HCT116 (cell line): ENCODE measurements at regions not wholly inside any gene's neighbourhood (a gene's known extent, or its start where the extent isn't known, plus 50 kb on each side); places are given as distances from the start of the nearest gene placed in this dataset.

Experiments used
- EGR1 ChIP-seq: IDR thresholded peaks from 2 replicates; pipeline ENCODE4 v1.6.1; 2012; ENCODE audit warnings: low read depth
- EZH2 ChIP-seq: fragments of 200-600 bp; sonication (generic); IDR thresholded peaks from 2 replicates; pipeline ENCODE4 v1.6.1; 2017; ENCODE audit warnings: antibody characterized with exemption, mixed run types
- EZH2phosphoT487 ChIP-seq: fragments of 200-600 bp; IDR thresholded peaks from 2 replicates; pipeline ENCODE4 v1.6.1; 2018; ENCODE audit warnings: antibody characterized with exemption, borderline replicate concordance
- JUND ChIP-seq: IDR thresholded peaks from 2 replicates; pipeline ENCODE4 v1.6.1; 2012
- POLR2A ChIP-seq: IDR thresholded peaks from 2 replicates; pipeline ENCODE4 v1.7.0; 2011; ENCODE audit warnings: borderline replicate concordance; ENCODE audit not compliant: insufficient read depth, insufficient read length; ENCODE audit errors: extremely low read depth
- POLR2AphosphoS5 ChIP-seq: IDR thresholded peaks from 2 replicates; pipeline ENCODE4 v1.6.1; 2011; ENCODE audit warnings: mild to moderate bottlenecking, low read depth, low read length, moderate library complexity
- RAD21 ChIP-seq: IDR thresholded peaks from 2 replicates; pipeline ENCODE4 v1.6.1; 2012; ENCODE audit warnings: low read depth, mild to moderate bottlenecking
- ZNF274 ChIP-seq: fragments of 200-500 bp; sonication (Bioruptor generic); IDR thresholded peaks from 2 replicates; pipeline ENCODE4 v1.6.1; 2014; ENCODE audit warnings: mild to moderate bottlenecking, low read depth, low read length, inconsistent platforms
- TF ChIP-seq, protein P1 (sequence below), 3 experiments: fragments of 200-600 bp in 1 of 3; sonication (generic) in 1 of 3; IDR thresholded peaks in 2 of 3; conservative IDR thresholded peaks in 1 of 3; 2 replicates each; pipeline ENCODE4 v1.5.1; 2012 to 2017; ENCODE audit warnings: low read depth in 2 of 3, low read length in 2 of 3, antibody characterized with exemption in 1 of 3, borderline replicate concordance in 1 of 3, control low read depth in 1 of 3, mild to moderate bottlenecking in 1 of 3, mixed read lengths in 1 of 3, mixed run types in 1 of 3, moderate library complexity in 1 of 3; ENCODE audit not compliant: insufficient read depth in 1 of 3
- TF ChIP-seq, protein P2 (sequence below): IDR thresholded peaks from 2 replicates; pipeline ENCODE4 v1.6.1; 2011; ENCODE audit warnings: mild to moderate bottlenecking, low read length, moderate library complexity; ENCODE audit not compliant: insufficient replicate concordance; ENCODE audit errors: extremely low read depth

DNA sequence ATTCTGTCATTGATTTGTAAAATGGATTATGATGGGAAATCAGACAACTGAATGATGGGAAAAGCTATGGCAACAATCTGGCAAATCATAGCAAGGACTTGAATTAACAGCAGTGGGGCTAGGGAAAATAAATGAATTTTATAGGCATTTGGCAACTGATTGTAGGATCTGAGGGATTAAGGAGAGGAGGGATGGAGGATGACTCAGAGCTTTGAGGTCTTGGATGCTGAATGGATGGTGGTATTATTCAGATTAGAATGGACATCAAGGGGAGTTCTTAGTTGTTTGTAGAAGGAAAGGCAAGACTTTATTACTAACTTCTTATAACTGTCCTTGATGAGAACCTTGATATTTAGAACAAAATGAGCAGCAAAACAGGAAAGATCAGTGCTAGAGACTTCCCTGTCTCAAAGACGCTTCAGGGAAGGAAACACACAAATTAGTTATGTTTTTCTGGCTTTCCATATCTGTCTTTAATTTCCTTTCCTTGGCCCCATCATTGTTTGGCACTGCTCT lies 51.4 kb upstream of the HHIP start:
- TF ChIP-seq, protein P1, sequence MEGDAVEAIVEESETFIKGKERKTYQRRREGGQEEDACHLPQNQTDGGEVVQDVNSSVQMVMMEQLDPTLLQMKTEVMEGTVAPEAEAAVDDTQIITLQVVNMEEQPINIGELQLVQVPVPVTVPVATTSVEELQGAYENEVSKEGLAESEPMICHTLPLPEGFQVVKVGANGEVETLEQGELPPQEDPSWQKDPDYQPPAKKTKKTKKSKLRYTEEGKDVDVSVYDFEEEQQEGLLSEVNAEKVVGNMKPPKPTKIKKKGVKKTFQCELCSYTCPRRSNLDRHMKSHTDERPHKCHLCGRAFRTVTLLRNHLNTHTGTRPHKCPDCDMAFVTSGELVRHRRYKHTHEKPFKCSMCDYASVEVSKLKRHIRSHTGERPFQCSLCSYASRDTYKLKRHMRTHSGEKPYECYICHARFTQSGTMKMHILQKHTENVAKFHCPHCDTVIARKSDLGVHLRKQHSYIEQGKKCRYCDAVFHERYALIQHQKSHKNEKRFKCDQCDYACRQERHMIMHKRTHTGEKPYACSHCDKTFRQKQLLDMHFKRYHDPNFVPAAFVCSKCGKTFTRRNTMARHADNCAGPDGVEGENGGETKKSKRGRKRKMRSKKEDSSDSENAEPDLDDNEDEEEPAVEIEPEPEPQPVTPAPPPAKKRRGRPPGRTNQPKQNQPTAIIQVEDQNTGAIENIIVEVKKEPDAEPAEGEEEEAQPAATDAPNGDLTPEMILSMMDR (IDR thresholded peaks at IDR 0.05 in 2 of 3, conservative IDR thresholded peaks at IDR 0.05 in 1 of 3; ENCODE audit: borderline replicate concordance in 1 of 3, insufficient read depth in 1 of 3, low read depth in 2 of 3, low read length in 2 of 3): no peak
- TF ChIP-seq POLR2A (no peak), POLR2AphosphoS5 (no peak), EGR1 (no peak), ZNF274 (no peak), JUND (no peak), EZH2 (no peak), RAD21 (no peak), EZH2phosphoT487 (no peak)
- TF ChIP-seq, protein P2, sequence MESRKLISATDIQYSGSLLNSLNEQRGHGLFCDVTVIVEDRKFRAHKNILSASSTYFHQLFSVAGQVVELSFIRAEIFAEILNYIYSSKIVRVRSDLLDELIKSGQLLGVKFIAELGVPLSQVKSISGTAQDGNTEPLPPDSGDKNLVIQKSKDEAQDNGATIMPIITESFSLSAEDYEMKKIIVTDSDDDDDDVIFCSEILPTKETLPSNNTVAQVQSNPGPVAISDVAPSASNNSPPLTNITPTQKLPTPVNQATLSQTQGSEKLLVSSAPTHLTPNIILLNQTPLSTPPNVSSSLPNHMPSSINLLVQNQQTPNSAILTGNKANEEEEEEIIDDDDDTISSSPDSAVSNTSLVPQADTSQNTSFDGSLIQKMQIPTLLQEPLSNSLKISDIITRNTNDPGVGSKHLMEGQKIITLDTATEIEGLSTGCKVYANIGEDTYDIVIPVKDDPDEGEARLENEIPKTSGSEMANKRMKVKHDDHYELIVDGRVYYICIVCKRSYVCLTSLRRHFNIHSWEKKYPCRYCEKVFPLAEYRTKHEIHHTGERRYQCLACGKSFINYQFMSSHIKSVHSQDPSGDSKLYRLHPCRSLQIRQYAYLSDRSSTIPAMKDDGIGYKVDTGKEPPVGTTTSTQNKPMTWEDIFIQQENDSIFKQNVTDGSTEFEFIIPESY: no peak
